HEK293 (cell line): ENCODE measurements at regions not wholly inside any gene's neighbourhood (a gene's known extent, or its start where the extent isn't known, plus 50 kb on each side); places are given as distances from the start of the nearest gene placed in this dataset.

ENCODE experiments used
- CTCF ChIA-PET: fragments of 350-600 bp; formaldehyde crosslinking; extraction: SDS; loops from one replicate; lab custom pipeline; 2021; ENCODE audit warnings: antibody characterized with exemption; lab: Yijun Ruan, JAX
- POLR2A ChIA-PET: fragments of 300-600 bp; formaldehyde crosslinking; extraction: SDS; loops from one replicate; lab custom pipeline; 2020; ENCODE audit warnings: antibody characterized with exemption, inconsistent platforms; lab: Yijun Ruan, JAX
- H3K27ac ChIP-seq: fragments of 200-500 bp; sonication (Bioruptor generic); 2 replicates; pipeline ENCODE4 v1.5.1; 2014; ENCODE audit warnings: low read depth, low read length, control low read depth, inconsistent platforms; ENCODE audit errors: extremely low read depth
- H3K36me3 ChIP-seq, 2 experiments: fragments of 200-500 bp in 1 of 2; sonication (Bioruptor generic) in 1 of 2; 1 replicate in 1 of 2; 2 replicates in 1 of 2; pipeline ENCODE4 v1.5.1; 2014 to 2017; ENCODE audit warnings: inconsistent platforms in 2 of 2, low read length in 2 of 2; ENCODE audit not compliant: control insufficient read depth in 2 of 2, insufficient read depth in 1 of 2
- H3K4me1 ChIP-seq: fragments of 200-500 bp; sonication (Bioruptor generic); 2 replicates; pipeline ENCODE4 v1.5.1; 2014; ENCODE audit warnings: mild to moderate bottlenecking, low read length, inconsistent platforms; ENCODE audit not compliant: control insufficient read depth, insufficient read depth
- H3K4me3 ChIP-seq: 2 replicates; pipeline ENCODE4 v1.5.1; 2011; ENCODE audit warnings: low read depth, mild to moderate bottlenecking, control low read depth, low read length, moderate library complexity
- H3K9me3 ChIP-seq: fragments of 200-500 bp; sonication (Bioruptor generic); 2 replicates; pipeline ENCODE4 v1.5.1; 2014; ENCODE audit warnings: low read depth, low read length, inconsistent platforms; ENCODE audit not compliant: control insufficient read depth, insufficient read depth
- MEIS1 ChIP-seq: sonication (generic); formaldehyde crosslinking; IDR thresholded peaks from 2 replicates; pipeline ENCODE4 v1.8.1; 2022; ENCODE audit warnings: missing genetic modification reagents, mild to moderate bottlenecking, borderline replicate concordance
- REPIN1 ChIP-seq: fragments of 450-650 bp; formaldehyde crosslinking; IDR thresholded peaks from 2 replicates; pipeline ENCODE4 v1.5.1; 2017; ENCODE audit warnings: missing biosample characterization, missing genetic modification characterization, low read depth
- SALL2 ChIP-seq: fragments of 450-650 bp; formaldehyde crosslinking; IDR thresholded peaks from 2 replicates; pipeline ENCODE4 v1.5.0; 2017; ENCODE audit warnings: missing biosample characterization, mild to moderate bottlenecking, missing genetic modification characterization, borderline replicate concordance
- SP7 ChIP-seq: fragments of 450-650 bp; formaldehyde crosslinking; IDR thresholded peaks from 2 replicates; pipeline ENCODE4 v1.5.1; 2016; ENCODE audit warnings: missing biosample characterization, missing genetic modification characterization
- YY1 ChIP-seq: fragments of 450-650 bp; formaldehyde crosslinking; IDR thresholded peaks from 2 replicates; pipeline ENCODE4 v1.5.1; 2018; ENCODE audit warnings: missing biosample characterization, missing genetic modification characterization
- ZBTB49 ChIP-seq: fragments of 450-650 bp; formaldehyde crosslinking; IDR thresholded peaks from 2 replicates; pipeline ENCODE4 v1.5.1; 2016; ENCODE audit warnings: missing biosample characterization, missing genetic modification characterization, low read depth
- ZFHX2 ChIP-seq: fragments of 450-650 bp; formaldehyde crosslinking; conservative IDR thresholded peaks from 2 replicates; pipeline ENCODE4 v1.5.1; 2016; ENCODE audit warnings: missing biosample characterization, missing genetic modification characterization
- ZNF2 ChIP-seq: fragments of 450-650 bp; formaldehyde crosslinking; IDR thresholded peaks from 2 replicates; pipeline ENCODE4 v1.5.1; 2016; ENCODE audit warnings: missing biosample characterization, missing genetic modification characterization
- ZNF24 ChIP-seq: fragments of 450-650 bp; formaldehyde crosslinking; IDR thresholded peaks from 2 replicates; pipeline ENCODE4 v1.5.1; 2016; ENCODE audit warnings: missing biosample characterization, missing genetic modification characterization
- ZNF350 ChIP-seq: fragments of 450-650 bp; formaldehyde crosslinking; IDR thresholded peaks from 2 replicates; pipeline ENCODE4 v1.5.0; 2017; ENCODE audit warnings: missing biosample characterization, mild to moderate bottlenecking, missing genetic modification characterization
- ZNF426 ChIP-seq: fragments of 450-650 bp; formaldehyde crosslinking; IDR thresholded peaks from 2 replicates; pipeline ENCODE4 v1.5.1; 2017; ENCODE audit warnings: missing biosample characterization, missing genetic modification characterization, mild to moderate bottlenecking, inconsistent platforms, moderate library complexity
- ZNF513 ChIP-seq: fragments of 450-650 bp; IDR thresholded peaks from 2 replicates; pipeline ENCODE4 v1.5.1; 2018; ENCODE audit warnings: missing biosample characterization, missing genetic modification characterization
- ZNF571 ChIP-seq: fragments of 450-650 bp; formaldehyde crosslinking; IDR thresholded peaks from 2 replicates; pipeline ENCODE4 v1.5.0; 2017; ENCODE audit warnings: missing biosample characterization, missing genetic modification characterization
- ZNF626 ChIP-seq: fragments of 450-650 bp; sonication (Bioruptor Pico); formaldehyde crosslinking; IDR thresholded peaks from 2 replicates; pipeline ENCODE4 v1.5.1; 2018; ENCODE audit warnings: missing biosample characterization, missing genetic modification characterization, inconsistent platforms
- ZNF658 ChIP-seq: fragments of 450-650 bp; formaldehyde crosslinking; IDR thresholded peaks from 2 replicates; pipeline ENCODE4; 2016; ENCODE audit warnings: missing biosample characterization, missing genetic modification characterization
- ZNF777 ChIP-seq: fragments of 450-650 bp; formaldehyde crosslinking; IDR thresholded peaks from 2 replicates; pipeline ENCODE4 v1.5.1; 2017; ENCODE audit warnings: missing biosample characterization, missing genetic modification characterization, borderline replicate concordance
- ZNF837 ChIP-seq: fragments of 450-650 bp; formaldehyde crosslinking; IDR thresholded peaks from 2 replicates; pipeline ENCODE4 v1.5.1; 2016; ENCODE audit warnings: missing biosample characterization, missing genetic modification characterization
- ZNF843 ChIP-seq: fragments of 450-650 bp; formaldehyde crosslinking; IDR thresholded peaks from 2 replicates; pipeline ENCODE4 v1.5.1; 2016; ENCODE audit warnings: missing biosample characterization, missing genetic modification characterization
- TF ChIP-seq, protein P1 (sequence below): fragments of 450-650 bp; formaldehyde crosslinking; IDR thresholded peaks from 2 replicates; pipeline ENCODE4 v1.5.1; 2016; ENCODE audit warnings: missing biosample characterization, missing genetic modification characterization
- TF ChIP-seq, protein P2 (sequence below): fragments of 450-650 bp; formaldehyde crosslinking; IDR thresholded peaks from 2 replicates; pipeline ENCODE4 v1.5.1; 2017; ENCODE audit warnings: missing biosample characterization, missing genetic modification characterization

GRCh38 chr16:51649631-51650030 lies 498.6 kb upstream of the SALL1 start (continued):
- no peak for TF ChIP-seq SALL2 (tag by site-specific recombination)

- Histone ChIP-seq H3K4me1 (no peaks in the 10 kb centered on the region), H3K36me3 (no peaks in the 10 kb centered on the region), H3K9me3 (no peaks in the 10 kb centered on the region), H3K4me3 (no peak overlapping the region)
- POLR2A ChIA-PET = no interaction called here
- TF ChIP-seq ZNF658 (tag by site-specific recombination) (no peak), ZNF24 (no peak), ZNF837 (tag by site-specific recombination) (no peak)
- TF ChIP-seq, all 188 proteins: peak for 0
- no peak overlapping the region for H3K27ac ChIP-seq
- CTCF ChIA-PET = no interaction called here
Observed at GRCh38 chr16:51648526-51648925, 497.5 kb upstream of the SALL1 start.

GRCh38 chr16:51641191-51641765 lies 490.2 kb upstream of the SALL1 start:
- no peaks in the 10 kb centered on the region for H3K36me3 ChIP-seq
- no peak for TF ChIP-seq REPIN1 (tag by site-specific recombination)
- no peak for TF ChIP-seq MEIS1 (CRISPR knock-in tag)
- no peak for TF ChIP-seq ZFHX2 (tag by site-specific recombination)
- no peak for TF ChIP-seq ZBTB49
- TF ChIP-seq ZNF426 (tag by site-specific recombination) = no peak
- no peak for TF ChIP-seq ZNF2 (tag by site-specific recombination)
- no peak for TF ChIP-seq YY1 (tag by site-specific recombination)
- TF ChIP-seq SP7 (tag by site-specific recombination) = no peak
- TF ChIP-seq, protein P1, sequence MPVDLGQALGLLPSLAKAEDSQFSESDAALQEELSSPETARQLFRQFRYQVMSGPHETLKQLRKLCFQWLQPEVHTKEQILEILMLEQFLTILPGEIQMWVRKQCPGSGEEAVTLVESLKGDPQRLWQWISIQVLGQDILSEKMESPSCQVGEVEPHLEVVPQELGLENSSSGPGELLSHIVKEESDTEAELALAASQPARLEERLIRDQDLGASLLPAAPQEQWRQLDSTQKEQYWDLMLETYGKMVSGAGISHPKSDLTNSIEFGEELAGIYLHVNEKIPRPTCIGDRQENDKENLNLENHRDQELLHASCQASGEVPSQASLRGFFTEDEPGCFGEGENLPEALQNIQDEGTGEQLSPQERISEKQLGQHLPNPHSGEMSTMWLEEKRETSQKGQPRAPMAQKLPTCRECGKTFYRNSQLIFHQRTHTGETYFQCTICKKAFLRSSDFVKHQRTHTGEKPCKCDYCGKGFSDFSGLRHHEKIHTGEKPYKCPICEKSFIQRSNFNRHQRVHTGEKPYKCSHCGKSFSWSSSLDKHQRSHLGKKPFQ (tag by site-specific recombination) = no peak
- no peak for TF ChIP-seq ZNF350
- TF ChIP-seq ZNF571 = no peak
- no peak for TF ChIP-seq ZNF626 (tag by site-specific recombination)
- no peak for TF ChIP-seq ZNF777 (tag by site-specific recombination)
- TF ChIP-seq, protein P2, sequence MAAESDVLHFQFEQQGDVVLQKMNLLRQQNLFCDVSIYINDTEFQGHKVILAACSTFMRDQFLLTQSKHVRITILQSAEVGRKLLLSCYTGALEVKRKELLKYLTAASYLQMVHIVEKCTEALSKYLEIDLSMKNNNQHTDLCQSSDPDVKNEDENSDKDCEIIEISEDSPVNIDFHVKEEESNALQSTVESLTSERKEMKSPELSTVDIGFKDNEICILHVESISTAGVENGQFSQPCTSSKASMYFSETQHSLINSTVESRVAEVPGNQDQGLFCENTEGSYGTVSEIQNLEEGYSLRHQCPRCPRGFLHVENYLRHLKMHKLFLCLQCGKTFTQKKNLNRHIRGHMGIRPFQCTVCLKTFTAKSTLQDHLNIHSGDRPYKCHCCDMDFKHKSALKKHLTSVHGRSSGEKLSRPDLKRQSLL (tag by site-specific recombination) = no peak
- TF ChIP-seq ZNF513 (tag by site-specific recombination) = no peak
- no peak for TF ChIP-seq ZNF843 (tag by site-specific recombination)
- H3K9me3 ChIP-seq = no peaks in the 10 kb centered on the region
- POLR2A ChIA-PET = no interaction called here
- no peak overlapping the region for H3K27ac ChIP-seq
- CTCF ChIA-PET = no interaction called here
- no peak overlapping the region for H3K4me3 ChIP-seq
- no peaks in the 10 kb centered on the region for H3K4me1 ChIP-seq
